Upper lobe of left lung (tissue), 4 donors: ENCODE measurements at regions not wholly inside any gene's neighbourhood (a gene's known extent, or its start where the extent isn't known, plus 50 kb on each side); places are given as distances from the start of the nearest gene placed in this dataset.

Experiments used
- CTCF ChIP-seq, 6 experiments: fragments of 450-650 bp in 4 of 6; fragments of 200-600 bp in 2 of 6; sonication (generic) in 2 of 6; IDR thresholded peaks; one replicate each; pipeline ENCODE4 v1.5.1; 2016 to 2019; ENCODE audit warnings: antibody characterized with exemption in 6 of 6
- EP300 ChIP-seq, 4 donors: sonication (generic); formaldehyde crosslinking; IDR thresholded peaks; one replicate each; pipeline ENCODE4 v1.5.1; 2017; ENCODE audit warnings: antibody characterized with exemption in 4 of 4, control low read depth in 2 of 4
- POLR2A ChIP-seq, 4 donors: fragments of 450-650 bp; IDR thresholded peaks; one replicate each; pipeline ENCODE4 v1.5.1; 2016 to 2017; ENCODE audit warnings: antibody characterized with exemption in 4 of 4, mild to moderate bottlenecking in 2 of 4

- no peak for TF ChIP-seq CTCF (IDR thresholded peaks at IDR 0.05)
- no peak for TF ChIP-seq EP300 (IDR thresholded peaks at IDR 0.05)
- TF ChIP-seq POLR2A (IDR thresholded peaks at IDR 0.05): no peak
Measured at GRCh38 chr3:22565393-22565792, 637.7 kb upstream of the UBE2E2 start.
